Epithelial cell of esophagus (primary cell): ENCODE measurements at regions not wholly inside any gene's neighbourhood (a gene's known extent, or its start where the extent isn't known, plus 50 kb on each side); places are given as distances from the start of the nearest gene placed in this dataset.
"Not testable (repeated sequence)": the region's sequence is repeated elsewhere in the genome, so short reads cannot be mapped to it uniquely, and the experiment has no call there.

Source experiments
- DNase-seq: peaks from one replicate; pipeline ENCODE4 v3.0.0; 2010; ENCODE audit warnings: low read depth
- H3K4me3 ChIP-seq: 2 replicates; pipeline ENCODE4 v1.5.1; 2011; ENCODE audit warnings: mild to moderate bottlenecking, low read length, control low read depth
- CTCF ChIP-seq: IDR thresholded peaks from 2 replicates; pipeline ENCODE4 v1.5.1; 2011; ENCODE audit warnings: low read depth, mild to moderate bottlenecking, low read length, control low read depth, inconsistent platforms; ENCODE audit not compliant: insufficient read depth; ENCODE audit errors: missing control alignments

DNA sequence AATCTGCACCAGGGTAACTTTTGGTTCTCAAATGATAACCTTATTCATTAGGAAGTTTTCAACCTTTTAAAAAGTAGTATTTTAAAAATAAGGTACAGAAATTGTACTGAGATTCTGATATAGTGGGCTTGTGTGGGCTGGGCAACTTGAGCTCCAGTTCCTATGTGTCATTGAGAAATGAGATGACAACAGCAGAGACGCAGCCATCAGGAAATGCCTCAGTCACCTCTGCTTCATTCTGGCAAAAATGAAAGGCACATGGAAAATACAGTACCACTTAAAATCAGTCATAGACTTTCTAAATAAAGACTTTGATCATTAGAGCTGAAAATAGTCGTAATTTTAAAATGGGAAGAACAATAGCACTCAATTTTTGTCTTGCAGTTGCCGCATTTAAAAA lies 480.2 kb downstream of the PLK2 start:
- no peak for TF ChIP-seq CTCF
- H3K4me3 ChIP-seq = no peak overlapping the region
- no peak for DNase-seq

- H3K4me3 ChIP-seq = no peak overlapping the region
- no peak for TF ChIP-seq CTCF
- DNase-seq = no peak
Measured at GRCh38 chr5:57976506-57976905, 483.4 kb downstream of the PLK2 start.

DNA sequence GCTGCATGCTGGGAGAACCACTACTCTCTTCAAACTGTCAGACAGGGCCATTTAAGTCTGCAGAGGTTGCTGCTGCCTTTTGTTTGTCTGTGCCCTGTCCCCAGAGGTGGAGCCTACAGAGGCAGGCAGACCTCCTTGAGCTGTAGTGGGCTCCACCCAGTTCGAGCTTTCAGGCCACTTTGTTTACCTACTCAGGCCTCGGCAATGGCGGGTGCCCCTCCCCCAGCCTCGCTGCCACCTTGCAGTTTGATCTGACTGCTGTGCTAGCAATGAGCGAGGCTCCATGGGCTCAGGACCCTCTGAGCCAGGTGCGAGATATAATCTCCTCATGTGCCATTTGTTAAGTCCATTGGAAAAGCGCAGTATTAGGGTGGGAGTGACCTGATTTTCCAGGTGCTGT lies 487.8 kb downstream of the PLK2 start:
- not testable (repeated sequence) for H3K4me3 ChIP-seq, DNase-seq

GRCh38 chr5:57960569-57960968 lies 478.0 kb upstream of the ACTBL2 start:
- no peak for TF ChIP-seq CTCF
- no peak overlapping the region for H3K4me3 ChIP-seq
- DNase-seq = no peak

DNA sequence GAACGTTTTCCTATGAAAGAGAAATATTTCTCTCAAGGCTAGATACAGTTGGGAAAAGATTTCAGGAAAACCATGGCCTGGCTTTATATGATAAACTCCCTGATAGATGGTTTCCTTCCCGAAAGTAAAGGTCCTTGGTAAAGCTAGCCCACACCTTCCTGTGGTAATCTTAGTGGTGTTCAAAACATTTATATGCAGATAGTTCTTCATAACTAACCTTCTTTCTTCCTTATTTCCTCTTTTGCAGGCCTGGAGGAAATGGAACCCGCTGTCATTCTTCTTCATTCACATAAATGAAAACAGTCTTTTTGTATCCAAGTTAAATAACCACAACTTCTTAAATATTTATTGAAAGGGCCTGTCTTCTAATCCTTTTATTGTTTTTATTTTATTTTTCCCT lies 474.0 kb upstream of the ACTBL2 start:
- DNase-seq = no peak

DNA sequence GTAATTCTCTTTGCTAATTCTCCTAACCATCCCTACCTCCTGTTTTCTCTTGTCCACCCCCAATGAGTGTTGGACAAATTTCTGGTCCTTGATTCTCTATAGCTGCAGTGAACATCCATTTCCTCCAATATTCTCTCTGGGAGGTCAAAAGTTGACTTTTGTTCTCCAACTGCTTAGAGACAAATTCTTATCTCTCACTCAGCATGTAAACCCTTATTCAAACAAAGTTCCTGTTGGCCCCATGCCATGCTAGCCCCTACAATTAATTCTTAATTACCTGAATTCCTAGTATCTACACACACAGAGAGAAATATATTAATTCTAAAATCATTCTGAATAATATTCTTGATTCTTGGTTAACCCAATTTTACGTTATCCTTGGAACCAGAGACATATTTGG lies 472.9 kb upstream of the ACTBL2 start:
- TF ChIP-seq CTCF = no peak
- no peak for DNase-seq
- no peak overlapping the region for H3K4me3 ChIP-seq

More for the DNA sequence above, 474.0 kb upstream of the ACTBL2 start:
- H3K4me3 ChIP-seq = no peak overlapping the region
- TF ChIP-seq CTCF = no peak

GRCh38 chr5:57953792-57954191 lies 471.2 kb upstream of the ACTBL2 start:
- H3K4me3 ChIP-seq = no peak overlapping the region
- TF ChIP-seq CTCF = no peak
- no peak for DNase-seq
